Naive thymus-derived CD8-positive, alpha-beta T cell (primary cell): ENCODE measurements at regions not wholly inside any gene's neighbourhood (a gene's known extent, or its start where the extent isn't known, plus 50 kb on each side); places are given as distances from the start of the nearest gene placed in this dataset.
A peak's percentile ranks its signal among the peaks of the same experiment; 100 is the strongest.
"Not testable (repeated sequence)": the region's sequence is repeated elsewhere in the genome, so short reads cannot be mapped to it uniquely, and the experiment has no call there.

Experiments
- ATAC-seq, 2 donors: fragments of 150-1000 bp; cut with Tn5 transposase in 1 of 2; sonication (Bioruptor Pico), chemical (Tn5 transposase) in 1 of 2; 1 replicate in 1 of 2; 2 replicates in 1 of 2; pipeline ENCODE4 v1.10.0; 2021; ENCODE audit warnings: mild to moderate bottlenecking in 2 of 2, moderate library complexity in 2 of 2
- POLR2A ChIA-PET: fragments of 350-600 bp; sonication (Branson Sonifier 250); formaldehyde crosslinking; loops from one replicate; lab custom pipeline; 2021; ENCODE audit warnings: antibody characterized with exemption; lab: Charles Lee
- DNase-seq, 10 donors: peaks; one replicate each; pipeline versions ENCODE4 v3.0.0 to v3.0.0-alpha.2; 2020 to 2022
- H3K27ac Mint-ChIP-seq, 10 donors: one replicate each; pipeline ENCODE4 v1.8.0; 2020 to 2022; ENCODE audit warnings: mild to moderate bottlenecking in 10 of 10, mixed read lengths in 10 of 10, moderate library complexity in 4 of 10, inconsistent platforms in 1 of 10
- H3K27me3 Mint-ChIP-seq, 5 donors: one replicate each; pipeline ENCODE4 v1.8.0; 2021 to 2022; ENCODE audit warnings: mixed read lengths in 5 of 5
- H3K36me3 Mint-ChIP-seq, 3 donors: one replicate each; pipeline ENCODE4 v1.8.0; 2020 to 2022; ENCODE audit warnings: mixed read lengths in 3 of 3, mild to moderate bottlenecking in 2 of 3, inconsistent platforms in 1 of 3
- H3K4me1 Mint-ChIP-seq, 4 donors: one replicate each; pipeline ENCODE4 v1.8.0; 2021 to 2022; ENCODE audit warnings: mixed read lengths in 4 of 4
- H3K4me3 Mint-ChIP-seq, 10 donors: one replicate each; pipeline ENCODE4 v1.8.0; 2020 to 2022; ENCODE audit warnings: mild to moderate bottlenecking in 10 of 10, mixed read lengths in 10 of 10, moderate library complexity in 6 of 10, inconsistent platforms in 1 of 10
- H3K9me3 Mint-ChIP-seq, 9 donors: one replicate each; pipeline ENCODE4 v1.8.0; 2020 to 2022; ENCODE audit warnings: mixed read lengths in 9 of 9, mild to moderate bottlenecking in 3 of 9, inconsistent platforms in 1 of 9, moderate library complexity in 1 of 9

DNA sequence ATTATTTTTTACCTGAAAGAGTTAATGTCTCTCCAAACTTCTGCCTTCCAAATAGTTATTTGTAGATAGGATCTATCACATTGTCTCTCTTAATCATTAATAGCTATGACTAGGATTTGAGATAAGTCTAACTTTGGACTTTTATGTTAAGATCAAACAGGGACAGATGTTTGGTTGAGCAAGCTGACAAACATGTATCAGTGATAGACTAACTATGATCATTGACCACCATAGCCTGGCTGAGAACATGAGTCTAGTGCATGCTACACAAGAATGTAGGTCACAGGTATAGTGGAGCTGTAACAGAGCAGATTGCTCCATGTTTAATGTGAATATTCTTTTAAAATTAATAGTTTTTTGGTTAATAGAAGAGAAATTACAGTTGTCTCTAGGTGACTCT, 52.0 kb downstream of the SYT15B start:
- H3K36me3 Mint-ChIP-seq, H3K4me3 Mint-ChIP-seq, POLR2A ChIA-PET, ATAC-seq, H3K4me1 Mint-ChIP-seq, H3K27me3 Mint-ChIP-seq, H3K27ac Mint-ChIP-seq, DNase-seq, H3K9me3 Mint-ChIP-seq: not testable (repeated sequence)

DNA sequence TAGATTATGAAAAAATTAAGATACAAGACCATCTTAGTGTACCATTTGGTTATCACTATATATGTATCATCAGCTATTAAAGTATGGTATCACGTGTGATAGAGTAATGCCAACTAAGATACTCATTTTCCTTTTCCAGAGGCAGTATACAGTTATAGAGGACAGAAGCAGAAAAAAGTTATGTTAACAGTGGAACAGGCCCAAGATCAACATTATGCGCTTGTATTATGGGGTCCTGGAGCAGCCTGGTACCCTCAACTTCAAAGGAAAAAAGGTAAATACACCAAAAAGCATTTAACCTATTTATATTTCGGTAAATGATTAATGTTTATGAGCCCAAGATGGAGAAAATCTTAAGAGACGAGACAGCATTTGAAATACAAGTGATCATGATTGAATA, 52.9 kb downstream of the SYT15B start:
- H3K27me3 Mint-ChIP-seq, POLR2A ChIA-PET, H3K27ac Mint-ChIP-seq, H3K36me3 Mint-ChIP-seq, H3K4me1 Mint-ChIP-seq, H3K9me3 Mint-ChIP-seq, ATAC-seq, DNase-seq, H3K4me3 Mint-ChIP-seq: not testable (repeated sequence)

GRCh38 chr10:47705698-47706414, 57.5 kb downstream of the SYT15B start:
- Mint-ChIP-seq H3K27ac (peak overlapping the region in 6 of 10 donors; percentile 56 to 89 (median 74)), H3K4me3 (peak overlapping the region; percentile 19 to 82 (median 67))
- ATAC-seq (peak; percentile 93 to 98), DNase-seq (peak; percentile 47 to 88 (median 70))
- H3K36me3 Mint-ChIP-seq, H3K27me3 Mint-ChIP-seq, POLR2A ChIA-PET, H3K9me3 Mint-ChIP-seq, H3K4me1 Mint-ChIP-seq: not testable (repeated sequence)

- H3K27ac Mint-ChIP-seq, ATAC-seq, POLR2A ChIA-PET, H3K4me3 Mint-ChIP-seq, H3K27me3 Mint-ChIP-seq, H3K4me1 Mint-ChIP-seq, H3K36me3 Mint-ChIP-seq, H3K9me3 Mint-ChIP-seq, DNase-seq: not testable (repeated sequence)
Measured at GRCh38 chr10:47701285-47701684, 62.1 kb downstream of the SYT15B start.

DNA sequence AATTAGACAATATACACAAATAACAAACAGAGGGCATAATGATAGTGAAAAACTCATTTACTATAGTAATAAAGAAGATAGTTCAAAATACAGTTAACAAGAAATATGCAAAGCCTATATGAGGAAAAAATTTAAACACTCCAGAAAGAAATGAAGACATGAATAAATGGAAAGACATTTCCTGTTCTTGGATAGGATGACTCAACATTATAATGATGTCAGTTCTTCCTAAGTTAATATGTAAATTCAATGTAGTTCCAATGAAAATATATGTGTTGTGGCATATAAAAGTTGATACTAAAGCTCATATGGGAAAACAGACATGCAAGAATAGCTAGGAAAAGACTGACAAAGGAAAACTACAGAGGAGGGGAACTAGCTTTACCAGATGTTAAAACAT, 63.5 kb downstream of the SYT15B start:
- H3K4me1 Mint-ChIP-seq, H3K9me3 Mint-ChIP-seq, H3K36me3 Mint-ChIP-seq, ATAC-seq, H3K4me3 Mint-ChIP-seq, H3K27ac Mint-ChIP-seq, POLR2A ChIA-PET, DNase-seq, H3K27me3 Mint-ChIP-seq: not testable (repeated sequence)

DNA sequence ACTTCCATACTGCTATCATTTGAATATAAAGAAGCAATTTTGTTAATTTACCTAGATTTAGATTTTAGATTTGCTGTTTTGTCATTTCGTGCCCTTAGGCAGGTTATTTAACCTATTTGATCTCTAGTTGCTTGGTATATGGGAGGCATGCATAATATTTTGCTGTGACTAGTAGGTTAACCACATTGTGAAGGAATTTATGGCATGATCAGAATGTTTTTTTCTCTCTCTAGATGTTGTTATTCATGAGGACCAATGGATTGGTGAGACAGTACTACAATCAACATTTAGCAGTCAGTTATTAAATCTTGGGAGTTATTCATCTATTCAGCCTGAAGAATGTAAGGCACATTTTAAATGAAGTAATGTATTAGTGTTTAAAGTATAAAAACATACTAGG, 67.2 kb downstream of the SYT15B start:
- H3K4me3 Mint-ChIP-seq, DNase-seq, H3K36me3 Mint-ChIP-seq, POLR2A ChIA-PET, H3K9me3 Mint-ChIP-seq, ATAC-seq, H3K4me1 Mint-ChIP-seq, H3K27ac Mint-ChIP-seq: not testable (repeated sequence)
- H3K27me3 Mint-ChIP-seq: peaks cover 0 to 11% (median 4%) of the 10 kb centered on the region in 5 donors

DNA sequence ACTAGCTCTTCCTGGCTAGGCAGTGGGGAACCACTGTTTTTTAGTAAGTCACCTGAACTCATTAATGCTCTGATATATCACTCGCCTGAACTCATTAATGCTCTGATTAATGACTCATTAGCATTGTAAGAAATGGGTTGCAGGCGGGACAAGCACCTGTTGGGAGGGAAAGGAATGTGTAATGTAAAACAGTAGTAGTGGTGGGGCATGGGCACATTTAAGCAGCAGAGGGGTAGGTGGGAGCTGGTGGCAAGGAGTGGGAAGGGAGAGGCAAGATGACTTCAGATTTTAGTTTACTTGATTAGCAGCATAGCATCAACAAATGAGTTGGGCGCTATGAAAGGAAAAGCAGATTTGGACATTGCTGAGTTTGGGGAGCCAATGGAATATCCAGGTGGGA, 68.2 kb downstream of the SYT15B start:
- POLR2A ChIA-PET, H3K27ac Mint-ChIP-seq, H3K9me3 Mint-ChIP-seq, ATAC-seq, H3K36me3 Mint-ChIP-seq, DNase-seq, H3K4me3 Mint-ChIP-seq, H3K4me1 Mint-ChIP-seq: not testable (repeated sequence)
- peaks cover 0 to 11% (median 4%) of the 10 kb centered on the region in 5 donors for H3K27me3 Mint-ChIP-seq

DNA sequence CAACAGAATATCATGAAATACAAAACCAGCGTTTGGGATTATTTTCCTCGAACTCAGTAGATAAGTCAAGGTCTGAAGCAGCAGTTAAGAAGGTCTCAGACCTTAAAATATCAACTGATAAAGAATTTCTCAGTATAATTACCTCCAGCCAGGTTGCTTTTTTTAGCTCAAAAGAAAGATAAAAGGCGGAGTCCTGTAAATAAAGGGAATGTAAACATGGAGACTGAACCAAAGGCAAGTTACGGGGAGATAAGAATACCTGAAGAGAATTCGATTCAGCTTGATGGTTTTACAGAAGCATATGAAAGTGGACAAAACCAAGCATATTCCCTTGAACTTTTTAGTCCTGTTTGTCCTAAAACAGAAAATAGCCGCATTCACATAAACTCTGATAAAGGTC, 73.1 kb downstream of the SYT15B start:
- DNase-seq, H3K36me3 Mint-ChIP-seq, ATAC-seq, H3K27me3 Mint-ChIP-seq, POLR2A ChIA-PET, H3K9me3 Mint-ChIP-seq, H3K4me1 Mint-ChIP-seq, H3K27ac Mint-ChIP-seq, H3K4me3 Mint-ChIP-seq: not testable (repeated sequence)

DNA sequence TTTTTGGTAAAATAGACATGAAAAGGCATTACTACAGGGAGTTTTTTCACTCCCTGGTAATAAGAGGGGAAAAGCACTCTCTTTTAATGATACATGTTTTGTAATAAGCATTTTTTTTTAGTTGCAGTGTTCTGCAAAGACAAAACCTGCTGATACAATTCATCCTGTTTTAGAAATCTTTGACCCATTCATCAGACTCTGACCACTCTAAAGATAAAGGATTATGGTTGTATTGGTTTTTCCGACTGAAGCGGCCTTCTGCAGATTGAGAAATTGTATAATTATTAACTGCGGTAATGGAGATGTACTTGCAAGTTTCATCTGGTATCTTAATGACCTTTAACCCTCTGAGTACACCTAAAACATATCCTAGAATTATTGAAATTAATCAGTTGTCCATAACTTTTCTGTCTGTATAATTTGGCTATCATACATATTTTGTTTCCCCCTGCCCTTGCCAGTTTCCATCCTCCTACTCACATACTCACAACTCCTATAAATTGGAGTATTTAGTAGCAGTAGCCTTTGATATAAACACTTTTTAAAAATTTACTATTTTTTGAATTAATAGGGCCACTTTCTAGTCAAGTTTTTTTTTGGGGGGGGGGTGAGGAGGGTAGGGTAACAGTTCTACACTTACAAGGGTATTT, 79.4 kb downstream of the SYT15B start:
- DNase-seq, ATAC-seq, POLR2A ChIA-PET, H3K36me3 Mint-ChIP-seq, H3K27me3 Mint-ChIP-seq, H3K27ac Mint-ChIP-seq, H3K4me3 Mint-ChIP-seq, H3K4me1 Mint-ChIP-seq, H3K9me3 Mint-ChIP-seq: not testable (repeated sequence)

- H3K27me3 Mint-ChIP-seq, H3K4me1 Mint-ChIP-seq, POLR2A ChIA-PET, ATAC-seq, H3K27ac Mint-ChIP-seq, DNase-seq, H3K4me3 Mint-ChIP-seq, H3K36me3 Mint-ChIP-seq, H3K9me3 Mint-ChIP-seq: not testable (repeated sequence)
Measured at GRCh38 chr10:47681638-47681990, 81.8 kb downstream of the SYT15B start.

DNA sequence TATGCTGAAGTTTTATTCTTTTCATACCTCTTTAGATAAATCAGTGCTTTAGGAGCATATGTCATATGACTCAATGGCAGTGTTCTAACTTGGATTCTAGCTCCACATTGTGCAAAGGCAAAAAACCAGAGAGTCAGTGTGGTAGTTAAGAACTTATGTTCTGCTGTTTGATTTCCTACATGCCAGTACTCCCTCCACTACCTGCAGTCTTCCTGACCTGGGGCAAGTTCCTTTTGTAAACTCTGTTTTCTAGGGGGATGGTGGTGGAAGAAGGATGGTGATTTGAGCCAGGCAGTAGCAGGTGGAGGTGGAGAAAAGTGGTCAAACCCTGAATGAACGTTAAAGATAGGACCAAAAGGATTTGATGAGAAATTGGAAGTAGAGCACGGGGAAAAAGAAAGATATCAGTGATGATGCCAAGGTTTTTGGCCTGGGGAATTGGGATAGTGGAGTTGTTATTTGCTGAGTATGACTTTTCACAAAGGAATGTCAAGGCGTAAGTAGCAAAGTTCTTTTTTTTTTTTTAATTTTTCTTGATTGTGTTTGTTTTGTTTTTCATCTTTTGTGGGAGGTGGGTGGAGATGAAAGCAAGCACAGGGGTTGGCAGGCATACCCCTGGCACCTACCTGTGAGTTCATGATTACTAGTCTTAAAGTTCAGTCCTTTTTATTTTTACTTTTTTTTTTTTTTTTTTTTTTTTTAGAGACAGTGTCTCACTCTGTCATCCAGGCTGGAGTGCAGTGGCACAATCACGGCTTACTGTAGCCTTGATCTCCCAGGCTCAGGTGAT, 82.3 kb downstream of the SYT15B start:
- H3K4me1 Mint-ChIP-seq, H3K27me3 Mint-ChIP-seq, POLR2A ChIA-PET, ATAC-seq, H3K4me3 Mint-ChIP-seq, H3K36me3 Mint-ChIP-seq, H3K9me3 Mint-ChIP-seq, DNase-seq, H3K27ac Mint-ChIP-seq: not testable (repeated sequence)

- H3K36me3 Mint-ChIP-seq, ATAC-seq, POLR2A ChIA-PET, H3K4me3 Mint-ChIP-seq, H3K4me1 Mint-ChIP-seq, H3K27ac Mint-ChIP-seq, DNase-seq: not testable (repeated sequence)
- Mint-ChIP-seq H3K9me3 (peaks cover 0 to 10% (median 3%) of the 10 kb centered on the region in 9 donors), H3K27me3 (peaks cover 0 to 11% (median 5%) of the 10 kb centered on the region in 5 donors)
Measured at GRCh38 chr10:47676102-47676501, 87.3 kb downstream of the SYT15B start.

DNA sequence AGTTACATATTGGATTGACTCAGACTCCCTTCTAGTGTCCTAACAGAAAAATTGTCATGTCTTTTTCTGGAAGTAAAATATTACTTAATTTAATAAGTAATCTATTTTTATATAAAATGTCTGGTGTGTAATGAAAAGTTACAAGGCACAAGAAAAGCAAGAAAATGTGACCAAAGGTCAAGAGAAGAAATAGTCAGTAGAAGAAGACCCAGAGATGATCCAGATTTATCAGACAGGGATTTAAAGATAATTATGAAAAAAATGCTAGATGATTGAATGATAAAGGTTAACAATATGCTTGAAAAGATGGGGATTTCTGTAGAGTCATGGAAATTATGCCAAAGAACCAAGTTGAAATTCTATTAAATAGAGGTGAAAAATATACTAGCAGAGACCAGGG, 87.8 kb downstream of the SYT15B start:
- H3K4me3 Mint-ChIP-seq, H3K36me3 Mint-ChIP-seq, H3K27ac Mint-ChIP-seq, POLR2A ChIA-PET, H3K4me1 Mint-ChIP-seq, DNase-seq, ATAC-seq: not testable (repeated sequence)
- H3K9me3 Mint-ChIP-seq: peaks cover 0 to 10% (median 3%) of the 10 kb centered on the region in 9 donors
- H3K27me3 Mint-ChIP-seq: peaks cover 0 to 11% (median 5%) of the 10 kb centered on the region in 5 donors
